ENCODE measurements at regions not wholly inside any gene's neighbourhood (a gene's known extent, or its start where the extent isn't known, plus 50 kb on each side); places are given as distances from the start of the nearest gene placed in this dataset.

DNA sequence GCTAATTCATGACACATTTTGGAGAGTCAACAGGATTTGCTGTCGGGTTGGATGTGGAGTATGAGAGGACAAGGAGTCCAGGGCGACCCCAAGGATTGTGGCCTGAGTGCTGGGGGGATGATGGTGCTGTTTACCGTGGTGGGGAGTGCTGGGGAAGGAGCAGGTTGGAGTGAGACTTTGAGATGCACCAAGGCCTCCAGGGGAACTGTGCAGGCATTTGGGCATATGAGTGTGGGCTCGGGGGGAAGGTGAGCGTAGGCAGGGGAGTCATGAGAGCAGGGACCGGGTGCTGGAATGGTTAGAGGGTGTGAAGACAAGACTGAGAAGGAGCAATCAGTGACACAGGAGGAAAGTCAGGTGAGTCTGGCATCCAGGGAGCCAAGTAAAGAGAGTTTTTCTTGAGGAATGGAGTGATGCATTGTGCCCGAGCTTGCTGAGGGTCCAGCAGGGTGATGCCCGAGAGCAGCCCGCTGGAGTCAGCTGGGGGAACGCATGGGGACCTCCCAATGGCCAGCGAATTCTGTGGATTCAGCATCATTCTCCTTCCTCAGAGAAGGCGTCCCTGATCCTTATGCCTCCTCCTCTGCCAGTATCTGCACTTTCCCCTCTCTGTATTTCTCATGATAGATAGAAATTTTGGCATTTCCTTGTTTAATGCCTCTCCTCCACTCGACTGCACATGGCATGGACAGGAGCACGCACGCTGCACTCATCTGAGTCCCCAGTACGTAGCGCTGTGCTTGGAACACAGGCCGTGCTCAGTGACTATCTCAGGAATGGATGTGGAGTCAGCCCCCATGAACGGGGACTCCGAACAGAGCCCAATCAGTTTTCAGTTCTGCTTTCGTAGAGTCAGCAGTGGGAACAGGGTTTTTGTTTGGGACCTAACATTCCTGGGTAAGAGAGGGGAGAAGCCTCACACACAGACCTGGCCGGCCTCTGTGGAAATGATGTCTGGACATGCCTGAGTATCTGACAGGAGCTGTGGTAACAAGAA is 52.1 kb upstream of the ETV3 start:
- no peak for TF ChIP-seq ZNF232 (CRISPR knock-in tag; IDR thresholded peaks at IDR 0.05)
- TF ChIP-seq, protein P1, sequence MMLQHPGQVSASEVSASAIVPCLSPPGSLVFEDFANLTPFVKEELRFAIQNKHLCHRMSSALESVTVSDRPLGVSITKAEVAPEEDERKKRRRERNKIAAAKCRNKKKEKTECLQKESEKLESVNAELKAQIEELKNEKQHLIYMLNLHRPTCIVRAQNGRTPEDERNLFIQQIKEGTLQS (CRISPR knock-in tag; conservative IDR thresholded peaks at IDR 0.05): no peak
- no peak for TF ChIP-seq FOXJ3 (CRISPR knock-in tag; IDR thresholded peaks at IDR 0.05; ENCODE audit: borderline replicate concordance)
- TF ChIP-seq ESRRA (CRISPR knock-in tag; IDR thresholded peaks at IDR 0.05; ENCODE audit: borderline replicate concordance): no peak
- no peak for TF ChIP-seq ZNF138 (CRISPR knock-in tag; conservative IDR thresholded peaks at IDR 0.05)
- TF ChIP-seq NFYB (CRISPR knock-in tag; conservative IDR thresholded peaks at IDR 0.05; ENCODE audit: low read depth): no peak
- TF ChIP-seq FOXK1 (CRISPR knock-in tag; IDR thresholded peaks at IDR 0.05): no peak
- TF ChIP-seq, protein P2, sequence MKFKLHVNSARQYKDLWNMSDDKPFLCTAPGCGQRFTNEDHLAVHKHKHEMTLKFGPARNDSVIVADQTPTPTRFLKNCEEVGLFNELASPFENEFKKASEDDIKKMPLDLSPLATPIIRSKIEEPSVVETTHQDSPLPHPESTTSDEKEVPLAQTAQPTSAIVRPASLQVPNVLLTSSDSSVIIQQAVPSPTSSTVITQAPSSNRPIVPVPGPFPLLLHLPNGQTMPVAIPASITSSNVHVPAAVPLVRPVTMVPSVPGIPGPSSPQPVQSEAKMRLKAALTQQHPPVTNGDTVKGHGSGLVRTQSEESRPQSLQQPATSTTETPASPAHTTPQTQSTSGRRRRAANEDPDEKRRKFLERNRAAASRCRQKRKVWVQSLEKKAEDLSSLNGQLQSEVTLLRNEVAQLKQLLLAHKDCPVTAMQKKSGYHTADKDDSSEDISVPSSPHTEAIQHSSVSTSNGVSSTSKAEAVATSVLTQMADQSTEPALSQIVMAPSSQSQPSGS (CRISPR knock-in tag; IDR thresholded peaks at IDR 0.05; ENCODE audit: borderline replicate concordance, low read depth): no peak
- TF ChIP-seq JUN (CRISPR knock-in tag; IDR thresholded peaks at IDR 0.05): no peak
- TF ChIP-seq, protein P3, sequence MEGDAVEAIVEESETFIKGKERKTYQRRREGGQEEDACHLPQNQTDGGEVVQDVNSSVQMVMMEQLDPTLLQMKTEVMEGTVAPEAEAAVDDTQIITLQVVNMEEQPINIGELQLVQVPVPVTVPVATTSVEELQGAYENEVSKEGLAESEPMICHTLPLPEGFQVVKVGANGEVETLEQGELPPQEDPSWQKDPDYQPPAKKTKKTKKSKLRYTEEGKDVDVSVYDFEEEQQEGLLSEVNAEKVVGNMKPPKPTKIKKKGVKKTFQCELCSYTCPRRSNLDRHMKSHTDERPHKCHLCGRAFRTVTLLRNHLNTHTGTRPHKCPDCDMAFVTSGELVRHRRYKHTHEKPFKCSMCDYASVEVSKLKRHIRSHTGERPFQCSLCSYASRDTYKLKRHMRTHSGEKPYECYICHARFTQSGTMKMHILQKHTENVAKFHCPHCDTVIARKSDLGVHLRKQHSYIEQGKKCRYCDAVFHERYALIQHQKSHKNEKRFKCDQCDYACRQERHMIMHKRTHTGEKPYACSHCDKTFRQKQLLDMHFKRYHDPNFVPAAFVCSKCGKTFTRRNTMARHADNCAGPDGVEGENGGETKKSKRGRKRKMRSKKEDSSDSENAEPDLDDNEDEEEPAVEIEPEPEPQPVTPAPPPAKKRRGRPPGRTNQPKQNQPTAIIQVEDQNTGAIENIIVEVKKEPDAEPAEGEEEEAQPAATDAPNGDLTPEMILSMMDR (IDR thresholded peaks at IDR 0.05): no peak
- TF ChIP-seq, protein P4, sequence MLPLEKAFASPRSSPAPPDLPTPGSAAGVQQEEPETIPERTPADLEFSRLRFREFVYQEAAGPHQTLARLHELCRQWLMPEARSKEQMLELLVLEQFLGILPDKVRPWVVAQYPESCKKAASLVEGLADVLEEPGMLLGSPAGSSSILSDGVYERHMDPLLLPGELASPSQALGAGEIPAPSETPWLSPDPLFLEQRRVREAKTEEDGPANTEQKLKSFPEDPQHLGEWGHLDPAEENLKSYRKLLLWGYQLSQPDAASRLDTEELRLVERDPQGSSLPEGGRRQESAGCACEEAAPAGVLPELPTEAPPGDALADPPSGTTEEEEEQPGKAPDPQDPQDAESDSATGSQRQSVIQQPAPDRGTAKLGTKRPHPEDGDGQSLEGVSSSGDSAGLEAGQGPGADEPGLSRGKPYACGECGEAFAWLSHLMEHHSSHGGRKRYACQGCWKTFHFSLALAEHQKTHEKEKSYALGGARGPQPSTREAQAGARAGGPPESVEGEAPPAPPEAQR (CRISPR knock-in tag; IDR thresholded peaks at IDR 0.05): no peak
- TF ChIP-seq GTF2I (CRISPR knock-in tag; conservative IDR thresholded peaks at IDR 0.05): no peak

Measured in WTC11 (cell line).